Sigmoid colon (tissue), 4 donors: ENCODE measurements at regions not wholly inside any gene's neighbourhood (a gene's known extent, or its start where the extent isn't known, plus 50 kb on each side); places are given as distances from the start of the nearest gene placed in this dataset.

ENCODE experiments used
- EP300 ChIP-seq, 4 donors: sonication (generic); formaldehyde crosslinking; IDR thresholded peaks; one replicate each; pipeline ENCODE4 v1.6.1; 2017; ENCODE audit warnings: antibody characterized with exemption in 4 of 4
- TF ChIP-seq, protein P1 (sequence below), 4 experiments: fragments of 450-650 bp in 3 of 4; fragments of 200-600 bp in 1 of 4; IDR thresholded peaks; one replicate each; pipeline ENCODE4 v1.5.1; 2016 to 2019; ENCODE audit warnings: antibody characterized with exemption in 4 of 4, mild to moderate bottlenecking in 3 of 4, moderate library complexity in 2 of 4

DNA sequence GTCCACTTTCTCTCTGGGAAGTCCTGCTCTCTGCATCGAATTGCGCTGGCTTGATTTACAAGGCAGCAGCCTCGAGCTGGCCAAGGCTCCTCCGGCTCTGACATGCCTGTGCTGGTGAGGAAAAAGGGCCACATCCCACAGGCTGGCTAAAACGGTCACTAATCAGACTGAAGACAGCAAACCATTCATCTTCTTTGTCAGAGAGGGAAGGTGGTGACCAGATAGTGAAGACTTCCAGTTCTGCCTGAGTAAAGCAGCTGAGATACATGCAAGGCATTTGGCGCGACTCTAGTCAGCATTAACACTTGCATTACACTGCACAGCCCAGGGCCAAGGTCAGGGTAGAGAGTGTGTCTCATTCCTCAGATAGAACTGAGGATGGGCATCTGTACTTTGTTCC lies 203.2 kb upstream of the MAP3K7 start:
- TF ChIP-seq, protein P1, sequence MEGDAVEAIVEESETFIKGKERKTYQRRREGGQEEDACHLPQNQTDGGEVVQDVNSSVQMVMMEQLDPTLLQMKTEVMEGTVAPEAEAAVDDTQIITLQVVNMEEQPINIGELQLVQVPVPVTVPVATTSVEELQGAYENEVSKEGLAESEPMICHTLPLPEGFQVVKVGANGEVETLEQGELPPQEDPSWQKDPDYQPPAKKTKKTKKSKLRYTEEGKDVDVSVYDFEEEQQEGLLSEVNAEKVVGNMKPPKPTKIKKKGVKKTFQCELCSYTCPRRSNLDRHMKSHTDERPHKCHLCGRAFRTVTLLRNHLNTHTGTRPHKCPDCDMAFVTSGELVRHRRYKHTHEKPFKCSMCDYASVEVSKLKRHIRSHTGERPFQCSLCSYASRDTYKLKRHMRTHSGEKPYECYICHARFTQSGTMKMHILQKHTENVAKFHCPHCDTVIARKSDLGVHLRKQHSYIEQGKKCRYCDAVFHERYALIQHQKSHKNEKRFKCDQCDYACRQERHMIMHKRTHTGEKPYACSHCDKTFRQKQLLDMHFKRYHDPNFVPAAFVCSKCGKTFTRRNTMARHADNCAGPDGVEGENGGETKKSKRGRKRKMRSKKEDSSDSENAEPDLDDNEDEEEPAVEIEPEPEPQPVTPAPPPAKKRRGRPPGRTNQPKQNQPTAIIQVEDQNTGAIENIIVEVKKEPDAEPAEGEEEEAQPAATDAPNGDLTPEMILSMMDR (IDR thresholded peaks at IDR 0.05), result no peak
- no peak for TF ChIP-seq EP300 (IDR thresholded peaks at IDR 0.05)
